Fibroblast of skin of back (primary cell): ENCODE measurements at regions not wholly inside any gene's neighbourhood (a gene's known extent, or its start where the extent isn't known, plus 50 kb on each side); places are given as distances from the start of the nearest gene placed in this dataset.

ENCODE experiments used
- DNase-seq: peaks from one replicate; pipeline ENCODE4 v3.0.0-alpha.2; 2013

- no peak for DNase-seq
Measured at GRCh38 chr14:98249476-98249875, 1022.5 kb downstream of the BCL11B start.

GRCh38 chr14:98252820-98253219 lies 1019.2 kb downstream of the BCL11B start:
- no peak for DNase-seq

- DNase-seq, result peak; percentile 1
Measured at GRCh38 chr14:98259881-98260280, 1012.1 kb downstream of the BCL11B start.

- no peak for DNase-seq
Measured at GRCh38 chr14:98262566-98262965, 1009.4 kb downstream of the BCL11B start.

- DNase-seq, result no peak
Measured at GRCh38 chr14:98269533-98269932, 1002.5 kb downstream of the BCL11B start.

GRCh38 chr14:98270201-98270600 lies 1001.8 kb downstream of the BCL11B start:
- no peak for DNase-seq

GRCh38 chr14:98274596-98274995 lies 997.4 kb downstream of the BCL11B start:
- no peak for DNase-seq

GRCh38 chr14:98278800-98279199 lies 993.2 kb downstream of the BCL11B start:
- no peak for DNase-seq

- DNase-seq, result no peak
Measured at GRCh38 chr14:98280436-98280835, 991.6 kb downstream of the BCL11B start.

- DNase-seq, result no peak
Measured at GRCh38 chr14:98288825-98289224, 983.2 kb downstream of the BCL11B start.

- peak; percentile 20 for DNase-seq
Measured at GRCh38 chr14:98290596-98290995, 981.4 kb downstream of the BCL11B start.

- DNase-seq, result no peak
Measured at GRCh38 chr14:98292191-98292590, 979.8 kb downstream of the BCL11B start.

GRCh38 chr14:98293576-98293975 lies 978.4 kb downstream of the BCL11B start:
- DNase-seq, result no peak

- DNase-seq, result no peak
Measured at GRCh38 chr14:98296895-98297294, 975.1 kb downstream of the BCL11B start.

- no peak for DNase-seq
Measured at GRCh38 chr14:98297567-98297966, 974.4 kb downstream of the BCL11B start.

- no peak for DNase-seq
Measured at GRCh38 chr14:98298481-98299244, 973.3 kb downstream of the BCL11B start.

GRCh38 chr14:98301681-98302080 lies 970.3 kb downstream of the BCL11B start:
- DNase-seq, result no peak

- no peak for DNase-seq
Measured at GRCh38 chr14:98304574-98304973, 967.4 kb downstream of the BCL11B start.

GRCh38 chr14:98309591-98309990 lies 962.4 kb downstream of the BCL11B start:
- no peak for DNase-seq

- no peak for DNase-seq
Measured at GRCh38 chr14:98312006-98312405, 960.0 kb downstream of the BCL11B start.

- DNase-seq, result no peak
Measured at GRCh38 chr14:98321841-98322240, 950.2 kb downstream of the BCL11B start.

- DNase-seq, result peak; percentile 2
Measured at GRCh38 chr14:98323836-98324235, 948.2 kb downstream of the BCL11B start.

- DNase-seq, result no peak
Measured at GRCh38 chr14:98325761-98326160, 946.2 kb downstream of the BCL11B start.

GRCh38 chr14:98328496-98328895 lies 943.5 kb downstream of the BCL11B start:
- DNase-seq, result no peak

GRCh38 chr14:98334186-98334585 lies 937.8 kb downstream of the BCL11B start:
- DNase-seq, result no peak
